Neural crest cell (in vitro differentiated cells): ENCODE measurements at regions not wholly inside any gene's neighbourhood (a gene's known extent, or its start where the extent isn't known, plus 50 kb on each side); places are given as distances from the start of the nearest gene placed in this dataset.

ENCODE experiments used
- DNase-seq: peaks from one replicate; pipeline ENCODE4 v3.0.0; 2021; ENCODE audit warnings: low read depth, mixed read lengths, low spot score
- H3K27ac Mint-ChIP-seq: one replicate; pipeline ENCODE4 v1.8.0; 2021; ENCODE audit warnings: mild to moderate bottlenecking, mixed read lengths; ENCODE audit not compliant: unreplicated experiment
- H3K27me3 Mint-ChIP-seq: 2 replicates; pipeline ENCODE4 v1.8.0; 2021; ENCODE audit warnings: low read depth, mild to moderate bottlenecking, mixed read lengths
- H3K36me3 Mint-ChIP-seq: 2 replicates; pipeline ENCODE4 v1.8.0; 2021; ENCODE audit warnings: low read depth, mild to moderate bottlenecking, mixed read lengths
- H3K4me1 Mint-ChIP-seq: 2 replicates; pipeline ENCODE4 v1.8.0; 2021; ENCODE audit warnings: mixed read lengths
- H3K4me3 Mint-ChIP-seq: one replicate; pipeline ENCODE4 v1.8.0; 2021; ENCODE audit warnings: mild to moderate bottlenecking, mixed read lengths
- H3K9me3 Mint-ChIP-seq: 2 replicates; pipeline ENCODE4 v1.8.0; 2021; ENCODE audit warnings: mixed read lengths
- TF ChIP-seq, protein P1 (sequence below): fragments of 200-600 bp; sonication (generic); conservative IDR thresholded peaks from 2 replicates; pipeline ENCODE4 v1.5.0; 2021; ENCODE audit warnings: antibody characterized with exemption, mild to moderate bottlenecking

DNA sequence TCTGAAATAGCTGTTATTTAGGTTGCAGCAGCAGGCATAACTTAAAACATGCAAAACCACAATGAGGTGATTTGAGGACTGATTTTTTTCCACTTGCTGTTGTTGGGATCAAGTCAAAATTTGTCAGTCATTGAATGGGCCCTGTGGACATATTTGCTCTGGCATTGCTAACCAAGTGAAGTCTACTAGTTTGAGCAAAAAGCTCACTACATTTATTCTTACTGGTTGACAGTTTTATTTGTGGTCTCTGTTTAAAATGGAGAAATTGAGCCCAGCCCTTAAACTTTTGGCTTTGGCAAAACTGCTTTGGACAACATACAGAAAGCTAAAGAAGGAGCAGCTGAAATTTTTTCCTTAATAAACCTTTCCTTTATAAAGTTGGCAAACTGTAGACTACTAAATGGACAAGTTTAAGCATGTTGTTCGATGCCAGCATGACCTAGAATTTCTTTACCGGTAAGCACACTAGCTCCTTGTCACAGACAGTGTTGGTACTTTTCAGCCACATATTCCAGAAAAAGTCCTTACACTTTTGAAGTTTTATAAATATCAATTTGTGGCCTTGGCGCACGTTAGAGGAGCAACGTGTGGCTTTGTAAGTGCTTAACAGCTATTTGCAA, 234.6 kb downstream of the USP25 start:
- DNase-seq: no peak
- peaks cover 5% of the 10 kb centered on the region for H3K9me3 Mint-ChIP-seq
- H3K4me1 Mint-ChIP-seq: no peaks in the 10 kb centered on the region
- no peaks in the 10 kb centered on the region for H3K27me3 Mint-ChIP-seq
- no peak overlapping the region for H3K27ac Mint-ChIP-seq
- TF ChIP-seq, protein P1, sequence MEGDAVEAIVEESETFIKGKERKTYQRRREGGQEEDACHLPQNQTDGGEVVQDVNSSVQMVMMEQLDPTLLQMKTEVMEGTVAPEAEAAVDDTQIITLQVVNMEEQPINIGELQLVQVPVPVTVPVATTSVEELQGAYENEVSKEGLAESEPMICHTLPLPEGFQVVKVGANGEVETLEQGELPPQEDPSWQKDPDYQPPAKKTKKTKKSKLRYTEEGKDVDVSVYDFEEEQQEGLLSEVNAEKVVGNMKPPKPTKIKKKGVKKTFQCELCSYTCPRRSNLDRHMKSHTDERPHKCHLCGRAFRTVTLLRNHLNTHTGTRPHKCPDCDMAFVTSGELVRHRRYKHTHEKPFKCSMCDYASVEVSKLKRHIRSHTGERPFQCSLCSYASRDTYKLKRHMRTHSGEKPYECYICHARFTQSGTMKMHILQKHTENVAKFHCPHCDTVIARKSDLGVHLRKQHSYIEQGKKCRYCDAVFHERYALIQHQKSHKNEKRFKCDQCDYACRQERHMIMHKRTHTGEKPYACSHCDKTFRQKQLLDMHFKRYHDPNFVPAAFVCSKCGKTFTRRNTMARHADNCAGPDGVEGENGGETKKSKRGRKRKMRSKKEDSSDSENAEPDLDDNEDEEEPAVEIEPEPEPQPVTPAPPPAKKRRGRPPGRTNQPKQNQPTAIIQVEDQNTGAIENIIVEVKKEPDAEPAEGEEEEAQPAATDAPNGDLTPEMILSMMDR: no peak
- no peak overlapping the region for H3K4me3 Mint-ChIP-seq
- no peaks in the 10 kb centered on the region for H3K36me3 Mint-ChIP-seq

- Mint-ChIP-seq H3K36me3 (no peaks in the 10 kb centered on the region), H3K9me3 (peaks cover 5% of the 10 kb centered on the region), H3K27me3 (no peaks in the 10 kb centered on the region), H3K4me1 (no peaks in the 10 kb centered on the region), H3K27ac (no peak overlapping the region), H3K4me3 (no peak overlapping the region)
- no peak for DNase-seq
- TF ChIP-seq, protein P1: no peak
These were observed 236.4 kb downstream of the USP25 start for GRCh38 chr21:15966231-15966630.

DNA sequence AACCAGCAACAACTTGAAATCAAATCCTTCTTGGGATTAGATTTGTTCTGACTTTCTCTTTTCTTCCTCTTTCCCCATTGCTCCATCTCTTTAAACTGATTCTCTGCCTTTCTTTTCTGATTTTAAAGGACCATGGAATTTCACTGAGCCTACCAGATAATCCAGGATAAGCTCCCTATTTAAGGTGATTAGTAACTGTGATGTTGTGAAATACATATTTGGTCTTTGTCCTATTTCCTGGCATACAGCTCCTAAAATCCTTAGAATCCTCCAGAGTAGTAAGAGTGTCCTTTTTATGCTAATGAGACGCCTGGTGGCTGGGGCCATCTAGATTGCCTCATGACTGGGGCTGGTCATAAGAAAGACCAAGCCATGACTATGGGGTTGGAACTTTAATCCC, 236.9 kb downstream of the USP25 start:
- TF ChIP-seq, protein P1: no peak
- Mint-ChIP-seq H3K9me3 (peaks cover 5% of the 10 kb centered on the region), H3K36me3 (no peaks in the 10 kb centered on the region), H3K27me3 (no peaks in the 10 kb centered on the region), H3K4me1 (no peaks in the 10 kb centered on the region), H3K27ac (no peak overlapping the region), H3K4me3 (no peak overlapping the region)
- DNase-seq: no peak

- H3K27me3 Mint-ChIP-seq: no peaks in the 10 kb centered on the region
- no peak overlapping the region for H3K4me3 Mint-ChIP-seq
- no peak overlapping the region for H3K27ac Mint-ChIP-seq
- no peak for DNase-seq
- H3K9me3 Mint-ChIP-seq: peaks cover 5% of the 10 kb centered on the region
- H3K36me3 Mint-ChIP-seq: no peaks in the 10 kb centered on the region
- H3K4me1 Mint-ChIP-seq: no peaks in the 10 kb centered on the region
- TF ChIP-seq, protein P1: no peak
These were observed 237.9 kb downstream of the USP25 start for GRCh38 chr21:15967661-15968060.

GRCh38 chr21:15968776-15969310, 239.1 kb downstream of the USP25 start:
- H3K27me3 Mint-ChIP-seq: no peaks in the 10 kb centered on the region
- no peak for DNase-seq
- TF ChIP-seq, protein P1: no peak
- H3K36me3 Mint-ChIP-seq: no peaks in the 10 kb centered on the region
- H3K4me3 Mint-ChIP-seq: no peak overlapping the region
- no peaks in the 10 kb centered on the region for H3K4me1 Mint-ChIP-seq
- H3K27ac Mint-ChIP-seq: no peak overlapping the region
- peaks cover 3% of the 10 kb centered on the region for H3K9me3 Mint-ChIP-seq
